HG03108 (cell line): ENCODE measurements at regions not wholly inside any gene's neighbourhood (a gene's known extent, or its start where the extent isn't known, plus 50 kb on each side); places are given as distances from the start of the nearest gene placed in this dataset.
"Not testable (repeated sequence)": the region's sequence is repeated elsewhere in the genome, so short reads cannot be mapped to it uniquely, and the experiment has no call there.

Experiments
- ATAC-seq: cut with Tn5 transposase; IDR thresholded peaks from one replicate; pipeline ENCODE4 v1.9.1; 2021; ENCODE audit warnings: moderate library complexity; ENCODE audit not compliant: unreplicated experiment

GRCh38 chr3:5035113-5035512 lies 55.9 kb downstream of the BHLHE40 start:
- ATAC-seq, result no peak

- no peak for ATAC-seq
Measured at GRCh38 chr3:5035692-5036391, 56.6 kb downstream of the BHLHE40 start.

DNA sequence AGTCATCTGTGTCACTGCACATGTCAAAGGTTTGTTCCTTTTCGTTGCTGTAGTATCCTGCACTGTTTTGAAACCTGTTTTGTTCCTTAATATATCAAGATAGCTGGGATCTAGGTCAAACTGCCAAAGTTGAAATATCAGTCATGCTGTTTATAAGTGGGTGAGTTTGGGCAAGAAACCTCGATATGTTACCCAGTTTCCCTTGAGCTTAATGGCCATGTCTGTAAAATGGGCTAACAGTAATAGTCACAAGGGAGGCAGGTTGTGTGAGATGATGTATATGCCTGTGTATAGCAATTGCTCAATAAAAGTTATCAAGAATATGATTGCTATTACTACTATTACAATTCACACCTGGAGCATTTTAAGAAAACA lies 57.1 kb downstream of the BHLHE40 start:
- no peak for ATAC-seq

GRCh38 chr3:5036858-5037257 lies 57.6 kb downstream of the BHLHE40 start:
- ATAC-seq, result no peak

- no peak for ATAC-seq
Measured at GRCh38 chr3:5039585-5039984, 60.3 kb downstream of the BHLHE40 start.

- no peak for ATAC-seq
Measured at GRCh38 chr3:5041315-5041714, 62.1 kb downstream of the BHLHE40 start.

DNA sequence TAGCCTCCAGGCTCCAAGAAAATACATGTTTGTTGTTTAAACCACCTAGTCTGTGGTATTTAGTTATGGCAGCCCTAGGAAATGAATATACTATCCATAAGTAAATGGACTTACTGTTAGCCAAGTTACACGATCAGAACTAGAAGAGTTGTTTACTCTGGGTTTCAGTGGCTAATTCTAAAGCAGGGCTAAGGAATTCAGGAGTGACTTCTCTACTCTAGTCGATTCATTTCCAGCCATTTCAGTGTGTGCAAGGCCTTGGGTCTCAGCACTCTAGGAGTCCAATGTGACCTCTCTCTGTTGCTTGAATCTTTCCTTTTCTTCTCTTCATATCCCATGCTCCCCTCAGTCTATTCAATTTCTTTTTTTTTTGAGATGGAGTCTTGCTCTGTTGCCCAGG lies 66.7 kb downstream of the BHLHE40 start:
- no peak for ATAC-seq

- ATAC-seq, result no peak
Measured at GRCh38 chr3:5047764-5048419, 68.7 kb downstream of the BHLHE40 start.

GRCh38 chr3:5051772-5052171 lies 70.3 kb upstream of the ARL8B start:
- no peak for ATAC-seq

GRCh38 chr3:5052247-5052646 lies 69.8 kb upstream of the ARL8B start:
- ATAC-seq, result no peak

DNA sequence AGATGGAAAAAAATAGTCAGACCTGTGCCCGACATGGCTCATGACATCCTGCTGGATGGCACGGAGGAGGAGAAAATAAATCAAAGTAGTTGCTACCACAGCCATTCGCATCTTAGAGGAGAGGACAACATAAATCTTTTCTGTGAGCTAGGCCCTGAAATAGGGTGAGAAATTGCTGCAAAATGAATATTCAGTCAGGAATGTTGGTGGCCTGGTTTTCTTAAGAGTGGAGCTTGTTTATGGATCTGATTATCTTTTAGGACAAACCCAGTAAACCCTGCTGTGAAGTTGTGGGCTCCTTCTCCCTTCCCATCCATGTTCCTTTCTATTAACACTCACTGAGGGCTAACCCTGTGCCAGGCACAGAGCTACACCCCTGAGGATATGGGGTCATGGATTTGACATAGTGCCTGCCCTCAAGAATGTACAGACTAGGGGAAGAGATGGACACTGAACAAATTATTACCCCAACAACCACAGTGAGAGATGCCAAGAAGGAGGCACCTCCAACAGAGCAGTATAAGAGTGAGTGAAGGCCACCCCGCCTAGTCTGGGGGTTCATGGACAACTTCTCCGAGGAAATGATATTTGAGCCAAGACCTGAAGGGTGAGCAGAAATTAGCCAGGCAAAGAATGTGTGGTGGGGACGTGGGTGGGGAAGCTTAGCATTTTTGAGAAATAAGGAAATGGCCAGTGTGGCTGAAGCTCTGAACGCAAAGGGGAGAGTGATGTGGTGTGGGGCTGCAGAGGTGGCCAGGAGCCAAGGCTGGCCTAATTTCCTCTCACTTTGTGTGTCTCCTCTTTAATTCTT lies 68.9 kb upstream of the ARL8B start:
- ATAC-seq, result no peak

- ATAC-seq, result no peak
Measured at GRCh38 chr3:5054098-5054497, 68.0 kb upstream of the ARL8B start.

DNA sequence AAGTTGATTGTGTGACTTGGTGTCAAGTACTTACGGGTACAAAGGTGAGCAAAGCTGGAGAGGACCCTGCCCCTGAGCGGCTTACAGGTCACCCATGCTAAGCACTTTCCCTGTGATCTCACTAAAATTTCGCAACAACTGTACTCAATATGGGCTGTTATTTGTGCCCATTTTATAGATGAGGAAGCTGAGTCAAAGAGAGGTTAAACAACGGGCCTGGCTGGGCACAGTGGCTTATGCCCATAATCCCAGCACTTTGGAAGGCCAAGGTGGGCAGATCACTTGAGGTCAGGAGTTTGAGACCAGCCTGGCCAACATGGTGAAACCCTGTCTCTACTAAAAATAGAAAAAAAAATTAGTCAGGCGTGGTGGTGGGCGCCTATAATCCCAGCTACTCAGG lies 67.5 kb upstream of the ARL8B start:
- ATAC-seq, result not testable (repeated sequence)

- ATAC-seq, result no peak
Measured at GRCh38 chr3:5055357-5056110, 66.6 kb upstream of the ARL8B start.

GRCh38 chr3:5056111-5056391 lies 66.0 kb upstream of the ARL8B start:
- no peak for ATAC-seq

GRCh38 chr3:5057272-5057671 lies 64.8 kb upstream of the ARL8B start:
- no peak for ATAC-seq

GRCh38 chr3:5057857-5058324 lies 64.2 kb upstream of the ARL8B start:
- peak; percentile 90 for ATAC-seq

DNA sequence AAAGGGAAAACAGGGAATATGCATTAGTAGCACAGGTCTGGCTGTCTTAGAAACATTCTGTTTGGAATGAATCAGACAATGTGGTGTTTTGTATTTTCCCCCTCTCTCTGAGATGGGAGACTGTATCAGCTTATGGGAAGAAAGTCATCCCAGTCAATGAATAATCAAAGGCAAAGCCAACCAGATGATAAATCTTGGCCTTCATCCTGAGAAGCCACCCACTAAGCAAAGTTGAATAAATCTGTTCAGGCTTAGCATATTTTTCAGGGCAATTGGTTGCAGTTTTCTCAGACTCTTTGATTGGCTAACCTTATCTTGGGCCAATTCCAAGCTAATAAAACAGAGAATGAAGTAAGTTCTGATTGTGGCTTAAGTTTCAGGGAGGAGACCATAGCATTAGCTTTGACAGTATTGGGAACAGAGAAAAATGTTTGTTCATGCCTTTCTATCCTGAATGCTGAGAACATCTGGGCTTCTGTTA lies 63.6 kb upstream of the ARL8B start:
- no peak for ATAC-seq

DNA sequence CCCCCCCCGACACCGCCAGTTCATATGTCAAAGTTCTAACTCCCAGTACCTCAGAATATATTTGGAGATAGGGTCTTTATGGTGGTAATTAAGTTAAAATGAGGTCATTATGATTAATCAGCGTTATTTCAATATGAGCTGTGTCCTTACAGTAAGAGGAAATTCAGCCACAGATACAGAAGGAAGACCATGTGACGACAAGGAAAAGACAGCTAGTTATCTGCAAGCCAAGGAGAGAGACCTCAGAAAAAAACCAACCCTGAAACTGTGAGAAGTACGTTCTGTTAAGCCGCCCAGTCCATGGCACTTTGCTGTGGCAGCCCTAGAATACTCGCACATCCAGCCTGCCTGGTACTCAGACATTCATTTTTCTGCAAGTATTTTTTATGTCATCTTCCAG lies 62.3 kb upstream of the ARL8B start:
- no peak for ATAC-seq

DNA sequence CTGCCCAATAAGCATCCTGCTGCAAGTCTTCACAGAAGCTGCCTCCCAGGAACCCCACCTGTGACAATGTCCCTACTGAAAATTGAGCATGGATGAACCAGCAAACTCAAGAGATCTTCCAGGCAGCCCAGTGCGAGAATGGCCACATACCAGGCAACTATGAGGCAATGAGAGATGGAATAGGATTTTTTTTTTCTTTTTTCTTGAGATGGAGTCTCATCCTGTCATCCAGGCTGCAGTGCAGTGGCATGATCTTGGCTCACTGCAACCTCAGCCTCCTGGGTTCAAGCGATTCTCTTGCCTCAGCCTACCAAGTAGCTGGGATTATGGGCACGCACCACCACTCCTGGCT lies 60.9 kb upstream of the ARL8B start:
- no peak for ATAC-seq

DNA sequence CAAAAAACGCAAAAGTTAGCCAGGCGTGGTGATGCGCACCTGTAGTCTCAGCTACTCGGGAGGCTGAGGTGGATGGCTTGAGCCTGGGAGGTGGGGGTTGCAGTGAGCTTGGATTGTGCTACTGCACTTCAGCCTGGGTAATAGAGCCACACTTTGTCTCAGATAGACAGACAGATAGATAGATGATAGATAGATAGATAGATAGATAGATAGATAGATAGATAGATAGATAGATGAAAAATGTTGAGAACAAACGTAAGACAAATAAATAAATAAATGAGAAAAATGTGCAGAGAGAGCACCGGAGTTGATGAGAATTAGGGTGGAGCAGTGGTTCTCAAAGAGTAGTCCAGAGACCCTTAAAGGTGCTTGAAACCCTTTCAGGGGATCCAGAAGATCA lies 58.4 kb upstream of the ARL8B start:
- ATAC-seq, result no peak
